ENCODE measurements at regions not wholly inside any gene's neighbourhood (a gene's known extent, or its start where the extent isn't known, plus 50 kb on each side); places are given as distances from the start of the nearest gene placed in this dataset.

GRCh38 chr10:5272065-5272803 lies 75.6 kb downstream of the AKR1C4 start (continued):
- no peak for TF ChIP-seq REST (IDR thresholded peaks at IDR 0.05; ENCODE audit: unreplicated experiment)
- no peak for TF ChIP-seq CTCF (conservative IDR thresholded peaks at IDR 0.05; ENCODE audit: low read depth in 2 of 2)
- no peak for TF ChIP-seq EZH2 (IDR thresholded peaks at IDR 0.05; ENCODE audit: low read depth, unreplicated experiment)
- TF ChIP-seq NANOG (IDR thresholded peaks at IDR 0.05; ENCODE audit: borderline replicate concordance) = no peak
- TF ChIP-seq JUNB (IDR thresholded peaks at IDR 0.05; ENCODE audit: unreplicated experiment) = no peak
- no peak for TF ChIP-seq ZNF462 (CRISPR knock-in tag; IDR thresholded peaks at IDR 0.05)
- TF ChIP-seq ZNF114 (CRISPR knock-in tag; IDR thresholded peaks at IDR 0.05) = no peak
